WTC11 (cell line): ENCODE measurements at regions not wholly inside any gene's neighbourhood (a gene's known extent, or its start where the extent isn't known, plus 50 kb on each side); places are given as distances from the start of the nearest gene placed in this dataset.

Experiments
- ATAC-seq: fragments of 200-7000 bp; cut with Tn5 transposase; 2 replicates; pipeline ENCODE4 v1.10.0; 2021; ENCODE audit warnings: mild to moderate bottlenecking, moderate library complexity
- CTCF ChIA-PET: fragments of 300-600 bp; sonication (Branson Sonifier 250); formaldehyde crosslinking; loops from one replicate; lab custom pipeline; 2021; ENCODE audit warnings: antibody characterized with exemption; lab: Charles Lee
- POLR2A ChIA-PET: fragments of 350-600 bp; sonication (Branson Sonifier 250); formaldehyde crosslinking; loops from one replicate; lab custom pipeline; 2021; ENCODE audit warnings: antibody characterized with exemption; lab: Charles Lee
- DNase-seq: peaks from one replicate; pipeline ENCODE4 v3.0.0; 2021; ENCODE audit warnings: low spot score
- H3K27ac Mint-ChIP-seq: 2 replicates; pipeline ENCODE4 v1.8.0; 2021; ENCODE audit warnings: mixed read lengths
- H3K27me3 Mint-ChIP-seq: 2 replicates; pipeline ENCODE4 v1.8.0; 2021; ENCODE audit warnings: low read depth, mild to moderate bottlenecking, moderate library complexity, mixed read lengths
- H3K36me3 Mint-ChIP-seq: 2 replicates; pipeline ENCODE4 v1.8.0; 2021; ENCODE audit warnings: mixed read lengths
- H3K4me1 Mint-ChIP-seq: 2 replicates; pipeline ENCODE4 v1.8.0; 2022; ENCODE audit warnings: mixed read lengths
- H3K4me3 Mint-ChIP-seq: 2 replicates; pipeline ENCODE4 v1.8.0; 2021; ENCODE audit warnings: mild to moderate bottlenecking, moderate library complexity, mixed read lengths
- H3K9me3 Mint-ChIP-seq: 2 replicates; pipeline ENCODE4 v1.8.0; 2021; ENCODE audit warnings: mixed read lengths
- AR ChIP-seq: fragments of 250-450 bp; sonication (Bioruptor Pico); IDR thresholded peaks from 2 replicates; pipeline ENCODE4 v1.9.0; 2021; ENCODE audit warnings: mild to moderate bottlenecking
- E2F4 ChIP-seq: sonication (generic); formaldehyde crosslinking; IDR thresholded peaks from 2 replicates; pipeline ENCODE4 v1.8.1; 2022; ENCODE audit warnings: low read depth, mild to moderate bottlenecking, moderate library complexity, missing genetic modification reagents, borderline replicate concordance
- ESRRA ChIP-seq: sonication (generic); formaldehyde crosslinking; IDR thresholded peaks from 2 replicates; pipeline ENCODE4 v1.8.1; 2022; ENCODE audit warnings: mild to moderate bottlenecking, missing genetic modification reagents, borderline replicate concordance
- ETV6 ChIP-seq: sonication (generic); formaldehyde crosslinking; IDR thresholded peaks from 2 replicates; pipeline ENCODE4 v1.8.1; 2022; ENCODE audit warnings: mild to moderate bottlenecking, missing genetic modification reagents
- GTF2I ChIP-seq: fragments of 250-450 bp; sonication (Bioruptor Pico); conservative IDR thresholded peaks from 2 replicates; pipeline ENCODE4 v1.4.0; 2021; ENCODE audit warnings: mild to moderate bottlenecking
- MAX ChIP-seq: sonication (generic); formaldehyde crosslinking; IDR thresholded peaks from 2 replicates; pipeline ENCODE4 v1.8.0; 2022; ENCODE audit warnings: mild to moderate bottlenecking, missing genetic modification reagents
- MYBL2 ChIP-seq: sonication (generic); formaldehyde crosslinking; IDR thresholded peaks from 2 replicates; pipeline ENCODE4 v1.8.1; 2023; ENCODE audit warnings: mild to moderate bottlenecking, moderate library complexity, missing genetic modification reagents
- NFE2L1 ChIP-seq: sonication (generic); formaldehyde crosslinking; IDR thresholded peaks from 2 replicates; pipeline ENCODE4 v1.8.1; 2023; ENCODE audit warnings: missing genetic modification reagents
- SMAD4 ChIP-seq: sonication (generic); formaldehyde crosslinking; IDR thresholded peaks from 2 replicates; pipeline ENCODE4 v1.8.0; 2022; ENCODE audit warnings: mild to moderate bottlenecking, missing genetic modification reagents
- TCF7 ChIP-seq: sonication (generic); formaldehyde crosslinking; IDR thresholded peaks from 2 replicates; pipeline ENCODE4 v1.8.0; 2022; ENCODE audit warnings: mild to moderate bottlenecking, low read depth, missing genetic modification reagents, moderate library complexity
- TEAD1 ChIP-seq: sonication (generic); formaldehyde crosslinking; IDR thresholded peaks from 2 replicates; pipeline ENCODE4 v1.8.0; 2022; ENCODE audit warnings: mild to moderate bottlenecking, missing genetic modification reagents
- USF2 ChIP-seq: sonication (generic); formaldehyde crosslinking; IDR thresholded peaks from 2 replicates; pipeline ENCODE4 v1.8.1; 2023; ENCODE audit warnings: mild to moderate bottlenecking, missing genetic modification reagents, moderate library complexity
- ZNF121 ChIP-seq: sonication (generic); formaldehyde crosslinking; IDR thresholded peaks from 2 replicates; pipeline ENCODE4 v1.8.0; 2023; ENCODE audit warnings: missing genetic modification reagents
- ZNF232 ChIP-seq: sonication (generic); formaldehyde crosslinking; IDR thresholded peaks from 2 replicates; pipeline ENCODE4 v1.8.0; 2022; ENCODE audit warnings: mild to moderate bottlenecking, missing genetic modification reagents
- TF ChIP-seq, protein P1 (sequence below): fragments of 250-450 bp; sonication (Bioruptor Pico); conservative IDR thresholded peaks from 2 replicates; pipeline ENCODE4 v1.9.0; 2021; ENCODE audit warnings: mild to moderate bottlenecking
- TF ChIP-seq, protein P2 (sequence below): fragments of 250-450 bp; sonication (Bioruptor Pico); IDR thresholded peaks from 2 replicates; pipeline ENCODE4 v1.9.0; 2021; ENCODE audit warnings: mild to moderate bottlenecking
- TF ChIP-seq, protein P3 (sequence below): fragments of 250-450 bp; sonication (Bioruptor Pico); IDR thresholded peaks from 2 replicates; pipeline ENCODE4 v1.9.0; 2021; ENCODE audit warnings: moderate library complexity, mild to moderate bottlenecking, inconsistent platforms, borderline replicate concordance

DNA sequence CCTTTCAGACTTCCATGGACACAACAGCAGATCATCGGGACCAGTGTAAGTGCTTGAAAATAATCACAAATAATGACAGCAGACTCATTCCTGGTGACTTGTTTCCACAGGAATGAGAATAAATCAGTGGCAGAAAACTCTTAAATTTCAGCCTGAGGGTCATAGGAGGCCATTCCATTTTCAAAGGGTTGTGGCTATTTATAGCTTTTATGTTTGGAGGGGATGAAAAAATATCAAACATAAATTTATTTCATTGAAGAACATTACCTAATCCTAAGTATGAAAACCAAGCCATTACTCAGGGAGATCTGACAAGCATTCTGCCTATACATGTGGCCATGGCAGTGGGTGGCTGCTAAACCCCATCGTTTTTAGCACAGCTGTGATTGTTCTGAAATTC, 173.6 kb upstream of the CNR1 start:
- peaks cover 6% of the 10 kb centered on the region; the same call in 1 of the 2 replicates for H3K36me3 Mint-ChIP-seq
- H3K27me3 Mint-ChIP-seq, result no peaks in the 10 kb centered on the region; the same call in 1 of the 2 replicates
- no peak overlapping the region for H3K27ac Mint-ChIP-seq
- peaks cover 18% of the 10 kb centered on the region for H3K9me3 Mint-ChIP-seq
- no peaks in the 10 kb centered on the region for H3K4me1 Mint-ChIP-seq
- ATAC-seq (no peak), DNase-seq (no peak)
- ChIA-PET CTCF (no interaction called here), POLR2A (no interaction called here)
- no peak for TF ChIP-seq MAX
- TF ChIP-seq ETV6 (CRISPR knock-in tag), result no peak
- no peak for TF ChIP-seq TCF7
- TF ChIP-seq, protein P1, sequence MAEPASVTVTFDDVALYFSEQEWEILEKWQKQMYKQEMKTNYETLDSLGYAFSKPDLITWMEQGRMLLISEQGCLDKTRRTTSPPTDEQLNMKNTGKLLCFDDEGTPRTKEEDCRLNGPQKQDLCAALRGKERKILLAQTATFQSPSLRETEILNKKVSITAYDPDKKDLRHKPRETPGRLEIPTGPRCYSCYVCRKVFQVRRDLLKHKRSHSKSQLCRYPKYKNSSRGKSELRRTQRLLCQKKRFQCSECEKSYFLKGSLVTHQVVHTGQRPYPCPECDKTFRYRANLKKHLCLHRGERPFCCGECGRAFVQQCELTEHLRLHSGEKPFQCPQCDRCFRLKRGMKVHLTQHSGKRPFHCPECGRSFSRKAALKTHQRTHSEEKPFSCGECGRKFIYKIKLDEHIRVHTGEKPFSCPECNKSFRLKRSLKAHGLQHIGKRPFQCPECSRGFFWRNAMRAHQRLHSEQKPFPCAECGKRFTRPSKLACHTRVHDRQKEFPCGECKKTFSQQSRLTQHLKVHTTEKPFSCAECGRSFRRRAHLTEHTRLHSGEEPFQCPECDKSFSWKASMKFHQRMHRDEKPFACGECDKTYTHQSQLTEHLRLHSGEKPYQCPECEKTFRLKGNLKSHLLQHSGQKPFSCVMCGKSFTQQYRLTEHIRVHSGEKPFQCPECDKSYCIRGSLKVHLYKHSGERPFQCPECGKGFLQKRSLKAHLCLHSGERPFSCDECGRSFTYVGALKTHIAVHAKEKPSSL (CRISPR knock-in tag), result no peak
- TF ChIP-seq, protein P2, sequence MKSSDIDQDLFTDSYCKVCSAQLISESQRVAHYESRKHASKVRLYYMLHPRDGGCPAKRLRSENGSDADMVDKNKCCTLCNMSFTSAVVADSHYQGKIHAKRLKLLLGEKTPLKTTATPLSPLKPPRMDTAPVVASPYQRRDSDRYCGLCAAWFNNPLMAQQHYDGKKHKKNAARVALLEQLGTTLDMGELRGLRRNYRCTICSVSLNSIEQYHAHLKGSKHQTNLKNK (CRISPR knock-in tag), result no peak
- no peak for TF ChIP-seq ZNF232 (CRISPR knock-in tag)
- no peak overlapping the region for H3K4me3 Mint-ChIP-seq

GRCh38 chr6:88321306-88321705, 155.2 kb upstream of the CNR1 start:
- ATAC-seq (no peak), DNase-seq (no peak)
- H3K9me3 Mint-ChIP-seq, result no peaks in the 10 kb centered on the region
- no peaks in the 10 kb centered on the region for H3K4me1 Mint-ChIP-seq
- no peak overlapping the region for H3K4me3 Mint-ChIP-seq
- H3K27me3 Mint-ChIP-seq, result no peaks in the 10 kb centered on the region
- no peak for TF ChIP-seq GTF2I (CRISPR knock-in tag)
- no peak for TF ChIP-seq SMAD4 (CRISPR knock-in tag)
- no peak for TF ChIP-seq USF2 (CRISPR knock-in tag)
- TF ChIP-seq, protein P2 (CRISPR knock-in tag), result no peak
- TF ChIP-seq ESRRA (CRISPR knock-in tag), result no peak
- TF ChIP-seq ZNF121 (CRISPR knock-in tag), result no peak
- TF ChIP-seq, protein P3, sequence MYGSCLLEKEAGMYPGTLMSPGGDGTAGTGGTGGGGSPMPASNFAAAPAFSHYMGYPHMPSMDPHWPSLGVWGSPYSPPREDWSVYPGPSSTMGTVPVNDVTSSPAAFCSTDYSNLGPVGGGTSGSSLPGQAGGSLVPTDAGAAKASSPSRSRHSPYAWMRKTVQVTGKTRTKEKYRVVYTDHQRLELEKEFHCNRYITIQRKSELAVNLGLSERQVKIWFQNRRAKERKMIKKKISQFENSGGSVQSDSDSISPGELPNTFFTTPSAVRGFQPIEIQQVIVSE (CRISPR knock-in tag), result no peak
- TF ChIP-seq TEAD1 (CRISPR knock-in tag), result no peak
- TF ChIP-seq NFE2L1 (CRISPR knock-in tag), result no peak
- TF ChIP-seq MYBL2 (CRISPR knock-in tag), result no peak
- no peak for TF ChIP-seq E2F4 (CRISPR knock-in tag)
- TF ChIP-seq AR (CRISPR knock-in tag), result no peak
- H3K36me3 Mint-ChIP-seq, result no peaks in the 10 kb centered on the region
- POLR2A ChIA-PET, result no interaction called here
- CTCF ChIA-PET, result no interaction called here
- no peak overlapping the region for H3K27ac Mint-ChIP-seq
